AG09309 (cell line): ENCODE measurements at regions not wholly inside any gene's neighbourhood (a gene's known extent, or its start where the extent isn't known, plus 50 kb on each side); places are given as distances from the start of the nearest gene placed in this dataset.

ENCODE experiments used
- DNase-seq: peaks from one replicate; pipeline ENCODE4 v3.0.0-alpha.2; 2010; ENCODE audit warnings: low read depth
- H3K4me3 ChIP-seq: 2 replicates; pipeline ENCODE4 v1.5.1; 2011; ENCODE audit warnings: mild to moderate bottlenecking, low read depth, low read length, moderate library complexity; ENCODE audit not compliant: control insufficient read depth
- TF ChIP-seq, protein P1 (sequence below): IDR thresholded peaks from 2 replicates; pipeline ENCODE4 v1.5.1; 2011; ENCODE audit warnings: mild to moderate bottlenecking, low read depth, low read length, inconsistent platforms; ENCODE audit not compliant: insufficient read depth, control insufficient read depth; ENCODE audit errors: missing control alignments

DNA sequence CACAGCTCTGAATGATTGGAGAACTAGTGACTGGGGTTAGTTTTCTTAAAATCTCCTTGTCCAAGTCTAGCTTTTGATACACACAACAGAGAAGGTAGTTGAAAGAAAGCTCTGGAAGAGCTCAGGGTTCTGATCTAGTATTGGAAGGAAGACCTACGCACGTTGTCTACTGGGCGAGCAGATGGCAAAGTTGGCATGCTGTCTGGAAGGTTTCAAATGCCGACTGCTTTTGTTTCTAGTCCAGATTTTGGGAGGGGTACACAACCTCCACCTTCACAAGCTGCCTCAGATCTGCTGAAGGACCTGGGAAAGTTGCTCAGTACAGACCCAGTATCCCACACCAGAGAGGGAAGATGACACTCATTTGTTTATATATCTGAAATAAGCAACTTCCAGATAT is 507.3 kb downstream of the RNF144A start:
- no peak for DNase-seq
- no peak overlapping the region for H3K4me3 ChIP-seq
- TF ChIP-seq, protein P1, sequence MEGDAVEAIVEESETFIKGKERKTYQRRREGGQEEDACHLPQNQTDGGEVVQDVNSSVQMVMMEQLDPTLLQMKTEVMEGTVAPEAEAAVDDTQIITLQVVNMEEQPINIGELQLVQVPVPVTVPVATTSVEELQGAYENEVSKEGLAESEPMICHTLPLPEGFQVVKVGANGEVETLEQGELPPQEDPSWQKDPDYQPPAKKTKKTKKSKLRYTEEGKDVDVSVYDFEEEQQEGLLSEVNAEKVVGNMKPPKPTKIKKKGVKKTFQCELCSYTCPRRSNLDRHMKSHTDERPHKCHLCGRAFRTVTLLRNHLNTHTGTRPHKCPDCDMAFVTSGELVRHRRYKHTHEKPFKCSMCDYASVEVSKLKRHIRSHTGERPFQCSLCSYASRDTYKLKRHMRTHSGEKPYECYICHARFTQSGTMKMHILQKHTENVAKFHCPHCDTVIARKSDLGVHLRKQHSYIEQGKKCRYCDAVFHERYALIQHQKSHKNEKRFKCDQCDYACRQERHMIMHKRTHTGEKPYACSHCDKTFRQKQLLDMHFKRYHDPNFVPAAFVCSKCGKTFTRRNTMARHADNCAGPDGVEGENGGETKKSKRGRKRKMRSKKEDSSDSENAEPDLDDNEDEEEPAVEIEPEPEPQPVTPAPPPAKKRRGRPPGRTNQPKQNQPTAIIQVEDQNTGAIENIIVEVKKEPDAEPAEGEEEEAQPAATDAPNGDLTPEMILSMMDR: no peak

DNA sequence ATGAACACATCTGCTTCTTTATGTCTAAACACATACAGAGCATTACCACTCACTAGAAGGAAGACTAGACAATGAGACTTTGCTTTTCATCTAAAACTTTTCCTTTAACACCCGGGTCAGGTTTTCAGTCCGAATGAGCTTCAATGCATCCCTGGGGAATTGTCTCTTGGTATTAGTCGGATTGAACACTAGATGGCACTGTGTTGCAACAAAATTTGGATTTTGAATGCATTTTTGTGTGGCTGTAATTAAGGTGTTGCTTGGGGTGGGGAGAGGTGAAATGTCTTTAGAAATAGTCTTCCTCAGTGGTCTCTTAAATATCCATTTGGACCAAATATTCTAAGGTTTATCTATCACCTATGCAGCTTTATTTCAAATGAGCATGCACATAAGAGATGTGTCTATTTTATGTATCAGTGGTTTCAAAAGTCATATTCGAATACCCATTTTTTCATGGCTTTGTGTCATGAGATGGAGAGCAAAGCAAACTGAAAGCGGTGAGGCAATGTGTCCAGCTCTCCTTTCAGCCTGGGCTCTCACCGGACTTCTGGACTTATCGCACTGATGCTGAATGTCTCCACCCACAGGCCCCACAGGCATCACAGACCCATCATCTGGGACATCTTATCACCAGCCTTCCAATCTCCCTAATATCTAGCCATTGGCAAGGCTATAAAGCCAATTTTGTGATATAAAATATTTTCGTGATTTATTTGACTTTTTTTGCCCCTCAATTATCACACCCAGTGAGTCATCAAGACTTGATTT is 510.3 kb downstream of the RNF144A start:
- TF ChIP-seq, protein P1: peak; percentile 65
- peak; percentile 13 for DNase-seq
- H3K4me3 ChIP-seq: no peak overlapping the region

DNA sequence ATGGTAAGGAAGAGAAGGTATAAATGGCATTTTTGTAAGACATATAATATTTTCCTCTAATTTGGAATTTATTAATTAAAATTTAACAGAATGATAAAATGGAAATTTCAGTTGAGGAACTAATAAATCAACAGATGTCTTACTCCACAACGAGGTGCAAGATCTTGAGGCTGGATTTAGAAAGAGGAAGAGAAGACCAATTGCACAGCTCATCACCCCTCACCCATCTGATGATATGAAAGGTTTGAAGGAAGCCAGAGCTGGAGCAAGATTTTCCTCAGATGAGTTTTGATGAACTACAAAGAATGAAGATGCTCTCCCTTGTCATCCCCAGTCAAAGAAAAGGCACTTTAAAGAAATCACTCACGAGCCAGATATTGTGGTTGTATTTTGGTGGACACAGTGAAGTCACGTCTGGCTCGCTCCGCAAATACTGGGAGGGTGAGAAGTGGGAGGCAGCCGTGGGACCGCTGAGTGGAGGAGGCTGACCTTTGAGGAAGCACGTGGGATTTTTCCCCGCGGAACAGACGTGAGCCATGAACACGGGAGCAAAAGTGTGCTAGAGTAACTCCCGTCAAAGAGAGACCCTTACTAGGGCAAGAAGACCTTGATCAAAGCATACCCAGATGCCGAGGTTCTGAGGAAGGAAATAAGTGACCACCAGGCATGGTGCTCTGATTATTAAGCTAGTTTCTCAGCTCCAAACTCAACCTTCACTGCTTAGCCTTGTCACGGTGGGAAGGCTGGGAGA is 511.4 kb downstream of the RNF144A start:
- TF ChIP-seq, protein P1: no peak
- no peak overlapping the region for H3K4me3 ChIP-seq
- DNase-seq: no peak

DNA sequence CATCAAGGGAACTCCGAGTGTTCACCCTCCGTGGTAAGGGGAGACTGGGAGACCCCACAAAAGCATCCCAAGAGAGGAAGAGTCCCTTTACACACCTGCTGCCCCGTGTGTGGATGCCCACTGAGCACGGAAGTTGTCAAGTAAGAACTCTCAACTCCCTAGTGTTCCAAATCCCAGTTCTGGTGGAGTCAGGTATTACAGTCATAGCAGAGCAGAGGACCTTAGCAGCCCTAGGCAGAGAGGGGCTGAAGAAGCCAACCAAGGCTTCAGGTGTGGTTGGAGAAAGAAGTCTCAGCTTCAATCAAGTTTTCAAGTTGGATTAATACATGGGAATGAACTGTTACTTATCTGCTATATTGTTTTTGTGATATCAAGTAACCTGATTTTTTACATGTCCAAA is 512.5 kb downstream of the RNF144A start:
- no peak for DNase-seq
- TF ChIP-seq, protein P1: no peak
- H3K4me3 ChIP-seq: no peak overlapping the region

DNA sequence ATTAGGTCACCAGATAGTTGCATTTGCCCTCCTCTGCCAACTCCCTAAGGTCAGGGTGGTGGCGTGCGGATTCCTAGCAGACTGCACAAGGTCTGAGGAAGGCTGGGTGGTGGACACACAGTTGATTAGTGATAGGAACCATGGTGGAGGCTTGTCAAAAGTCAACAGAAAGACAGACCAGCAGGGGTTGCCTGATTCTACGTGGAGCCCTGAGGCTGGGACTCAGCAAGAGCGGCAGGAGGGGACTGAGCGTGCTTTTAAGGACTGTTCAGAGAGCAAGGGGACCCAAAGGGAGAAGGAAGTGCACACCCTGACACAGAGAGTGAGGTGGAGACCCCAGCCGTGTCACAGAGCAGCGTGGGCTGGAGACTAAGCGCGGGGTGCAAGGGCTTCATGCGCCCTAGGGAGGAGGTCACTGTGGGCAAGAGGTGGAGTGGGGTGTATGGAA is 513.2 kb downstream of the RNF144A start:
- DNase-seq: no peak
- TF ChIP-seq, protein P1: no peak
- H3K4me3 ChIP-seq: no peak overlapping the region

DNA sequence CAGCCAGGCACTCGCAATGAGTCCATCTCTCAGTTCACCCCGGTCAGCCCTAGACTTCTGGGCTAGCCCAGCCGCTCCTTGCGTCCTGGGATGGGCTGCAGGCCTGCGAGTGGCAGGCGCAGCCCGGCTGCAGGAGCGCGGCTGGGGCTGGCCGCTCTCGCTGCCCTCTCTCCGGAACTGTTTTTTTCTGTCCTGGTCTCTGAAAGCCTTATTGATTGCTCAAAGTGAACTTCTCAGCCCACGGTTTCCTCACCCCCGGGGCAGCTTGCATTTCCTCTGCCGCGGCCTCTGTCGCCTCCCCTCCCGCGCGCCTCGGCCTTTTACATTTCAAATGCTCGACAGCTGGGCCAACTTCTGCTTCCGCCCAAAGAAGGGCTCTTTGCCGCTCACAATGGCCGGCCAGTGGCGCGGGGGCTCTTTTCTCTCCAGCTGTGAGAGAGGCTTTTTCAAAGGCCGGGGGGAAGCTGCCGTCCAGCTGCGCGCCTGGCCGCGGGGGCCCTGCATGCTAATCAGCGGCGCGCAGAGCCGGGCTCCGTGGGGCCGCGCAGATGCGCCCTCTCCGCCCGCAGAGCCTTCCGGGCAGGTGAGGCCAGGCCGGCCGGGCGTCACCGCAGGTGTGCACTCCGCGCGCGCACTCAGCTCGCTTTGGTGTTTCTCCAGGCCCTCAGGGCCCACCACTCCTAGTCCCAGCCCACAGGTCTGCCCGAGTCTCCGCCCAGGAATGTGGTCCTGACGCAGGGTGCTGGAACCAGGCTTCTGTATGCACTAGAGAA is 513.8 kb downstream of the RNF144A start:
- no peak for DNase-seq
- H3K4me3 ChIP-seq: no peak overlapping the region

More for the DNA sequence above, 513.8 kb downstream of the RNF144A start:
- TF ChIP-seq, protein P1: no peak
